Sigmoid colon (tissue), 6 donors: ENCODE measurements at regions not wholly inside any gene's neighbourhood (a gene's known extent, or its start where the extent isn't known, plus 50 kb on each side); places are given as distances from the start of the nearest gene placed in this dataset.

Experiments
- DNase-seq: peaks from one replicate; pipeline ENCODE4 v3.0.0-alpha.2; 2019
- H3K27ac ChIP-seq, 4 donors: fragments of 200-600 bp; sonication (generic); one replicate each; pipeline ENCODE4 v1.5.1; 2016 to 2019; ENCODE audit warnings: mild to moderate bottlenecking in 1 of 4
- H3K27me3 ChIP-seq, 3 donors: fragments of 200-600 bp; sonication (generic); one replicate each; pipeline ENCODE4 v1.5.1; 2019; ENCODE audit warnings: mild to moderate bottlenecking in 1 of 3
- H3K36me3 ChIP-seq, 4 donors: fragments of 200-600 bp; sonication (generic); one replicate each; pipeline ENCODE4 v1.5.1; 2016 to 2019
- H3K4me1 ChIP-seq, 4 donors: fragments of 200-600 bp; sonication (generic); one replicate each; pipeline ENCODE4 v1.5.1; 2017 to 2019
- H3K4me3 ChIP-seq, 4 donors: fragments of 200-600 bp; sonication (generic); one replicate each; pipeline ENCODE4 v1.5.1; 2017 to 2019; ENCODE audit warnings: mild to moderate bottlenecking in 2 of 4, moderate library complexity in 1 of 4
- H3K9me3 ChIP-seq, 4 donors: fragments of 200-600 bp in 3 of 4; sonication (generic) in 3 of 4; one replicate each; pipeline versions ENCODE4 v1.5.1 to v1.6.1; 2013 to 2019
- EP300 ChIP-seq, 4 donors: sonication (generic); formaldehyde crosslinking; IDR thresholded peaks; one replicate each; pipeline ENCODE4 v1.6.1; 2017; ENCODE audit warnings: antibody characterized with exemption in 4 of 4
- POLR2A ChIP-seq, 2 donors: fragments of 450-650 bp; IDR thresholded peaks; one replicate each; pipeline ENCODE4 v1.6.1; 2016; ENCODE audit warnings: antibody characterized with exemption in 2 of 2, mild to moderate bottlenecking in 2 of 2, moderate library complexity in 2 of 2
- POLR2AphosphoS5 ChIP-seq, 4 donors: sonication (generic); formaldehyde crosslinking; IDR thresholded peaks; one replicate each; pipeline ENCODE4 v1.6.1; 2017; ENCODE audit warnings: antibody characterized with exemption in 4 of 4
- WGBS, 2 donors: extraction: QIAGEN DNeasy Blood & Tissue Kit; methylation state at CpG; one replicate each; pipeline ENCODE4 v1.1.7; 2013; 5-methylcytosine and 5-hydroxymethylcytosine counted together
- intact Hi-C: fragments of 100-400 bp; cut with DNase I; formaldehyde crosslinking; loops from one replicate; pipeline ENCODE4 v1.15.1; 2023
- TF ChIP-seq, protein P1 (sequence below), 4 experiments: fragments of 450-650 bp in 3 of 4; fragments of 200-600 bp in 1 of 4; IDR thresholded peaks; one replicate each; pipeline ENCODE4 v1.5.1; 2016 to 2019; ENCODE audit warnings: antibody characterized with exemption in 4 of 4, mild to moderate bottlenecking in 3 of 4, moderate library complexity in 2 of 4
- donor health status: healthy with polysubstance abuse.
- donor health status: healthy.

DNA sequence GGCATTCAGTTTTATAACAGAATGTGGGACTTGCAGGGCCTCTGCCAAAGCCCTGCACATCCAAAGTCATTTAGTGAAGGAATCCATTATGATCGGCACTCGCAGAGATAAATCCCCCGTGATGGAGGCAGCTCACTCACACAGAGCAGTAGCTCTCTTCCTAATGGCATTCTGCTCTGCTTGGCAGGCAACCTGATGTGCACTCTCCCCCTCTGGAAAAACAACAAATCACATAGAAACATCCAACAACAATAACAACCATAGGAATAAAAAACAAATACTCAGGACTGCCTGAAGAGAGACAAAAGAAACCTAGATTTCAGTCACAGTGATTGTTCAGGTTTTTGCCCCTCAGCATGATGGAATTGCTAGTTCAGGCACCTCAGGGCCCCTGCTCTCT lies 59.7 kb downstream of the NAA11 start:
- Histone ChIP-seq H3K27me3 (no peaks in the 10 kb centered on the region), H3K4me1 (no peaks in the 10 kb centered on the region), H3K27ac (no peak overlapping the region), H3K36me3 (no peaks in the 10 kb centered on the region), H3K4me3 (no peak overlapping the region), H3K9me3 (no peaks in the 10 kb centered on the region)
- no peak for TF ChIP-seq EP300 (IDR thresholded peaks at IDR 0.05)
- TF ChIP-seq POLR2A (IDR thresholded peaks at IDR 0.05), result no peak
- TF ChIP-seq, protein P1, sequence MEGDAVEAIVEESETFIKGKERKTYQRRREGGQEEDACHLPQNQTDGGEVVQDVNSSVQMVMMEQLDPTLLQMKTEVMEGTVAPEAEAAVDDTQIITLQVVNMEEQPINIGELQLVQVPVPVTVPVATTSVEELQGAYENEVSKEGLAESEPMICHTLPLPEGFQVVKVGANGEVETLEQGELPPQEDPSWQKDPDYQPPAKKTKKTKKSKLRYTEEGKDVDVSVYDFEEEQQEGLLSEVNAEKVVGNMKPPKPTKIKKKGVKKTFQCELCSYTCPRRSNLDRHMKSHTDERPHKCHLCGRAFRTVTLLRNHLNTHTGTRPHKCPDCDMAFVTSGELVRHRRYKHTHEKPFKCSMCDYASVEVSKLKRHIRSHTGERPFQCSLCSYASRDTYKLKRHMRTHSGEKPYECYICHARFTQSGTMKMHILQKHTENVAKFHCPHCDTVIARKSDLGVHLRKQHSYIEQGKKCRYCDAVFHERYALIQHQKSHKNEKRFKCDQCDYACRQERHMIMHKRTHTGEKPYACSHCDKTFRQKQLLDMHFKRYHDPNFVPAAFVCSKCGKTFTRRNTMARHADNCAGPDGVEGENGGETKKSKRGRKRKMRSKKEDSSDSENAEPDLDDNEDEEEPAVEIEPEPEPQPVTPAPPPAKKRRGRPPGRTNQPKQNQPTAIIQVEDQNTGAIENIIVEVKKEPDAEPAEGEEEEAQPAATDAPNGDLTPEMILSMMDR (IDR thresholded peaks at IDR 0.05), result no peak
- no peak for TF ChIP-seq POLR2AphosphoS5 (IDR thresholded peaks at IDR 0.05)
- no peak for DNase-seq
- intact Hi-C loops, result no loop called here
- 90 to 95% methylated on average over 3 of the region's 3 CpGs for WGBS, 2 donors

DNA sequence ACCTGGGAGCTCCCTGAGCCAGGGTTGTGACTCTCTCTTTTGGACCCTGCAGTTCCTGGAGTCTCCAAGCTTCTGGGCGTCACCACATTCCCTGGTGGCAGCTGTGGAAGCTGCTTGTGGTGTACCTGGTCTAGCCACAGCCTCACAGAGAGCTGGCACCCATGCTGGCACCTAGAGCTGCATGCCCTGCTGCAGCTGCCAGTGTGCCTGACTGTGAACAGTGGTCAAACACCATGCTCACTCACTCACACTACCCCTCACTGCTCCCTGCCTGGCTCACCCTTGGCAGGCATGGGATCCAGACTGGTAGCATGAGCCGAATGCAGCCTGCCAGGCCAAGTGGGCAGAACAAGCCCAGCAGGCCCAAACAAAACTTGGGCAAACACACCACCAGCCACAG lies 66.6 kb downstream of the NAA11 start:
- no peak for DNase-seq
- no peaks in the 10 kb centered on the region for H3K4me1 ChIP-seq
- 69 to 92% methylated on average over 2 of the region's 2 CpGs for WGBS, 2 donors
- intact Hi-C loops, result no loop called here
- TF ChIP-seq POLR2AphosphoS5 (IDR thresholded peaks at IDR 0.05), result no peak
- TF ChIP-seq, protein P1 (IDR thresholded peaks at IDR 0.05), result no peak
- TF ChIP-seq EP300 (IDR thresholded peaks at IDR 0.05), result no peak
- no peak for TF ChIP-seq POLR2A (IDR thresholded peaks at IDR 0.05)
- H3K36me3 ChIP-seq, result no peaks in the 10 kb centered on the region
- H3K9me3 ChIP-seq, result no peaks in the 10 kb centered on the region
- no peak overlapping the region for H3K4me3 ChIP-seq
- H3K27ac ChIP-seq, result no peak overlapping the region
- H3K27me3 ChIP-seq, result no peaks in the 10 kb centered on the region

DNA sequence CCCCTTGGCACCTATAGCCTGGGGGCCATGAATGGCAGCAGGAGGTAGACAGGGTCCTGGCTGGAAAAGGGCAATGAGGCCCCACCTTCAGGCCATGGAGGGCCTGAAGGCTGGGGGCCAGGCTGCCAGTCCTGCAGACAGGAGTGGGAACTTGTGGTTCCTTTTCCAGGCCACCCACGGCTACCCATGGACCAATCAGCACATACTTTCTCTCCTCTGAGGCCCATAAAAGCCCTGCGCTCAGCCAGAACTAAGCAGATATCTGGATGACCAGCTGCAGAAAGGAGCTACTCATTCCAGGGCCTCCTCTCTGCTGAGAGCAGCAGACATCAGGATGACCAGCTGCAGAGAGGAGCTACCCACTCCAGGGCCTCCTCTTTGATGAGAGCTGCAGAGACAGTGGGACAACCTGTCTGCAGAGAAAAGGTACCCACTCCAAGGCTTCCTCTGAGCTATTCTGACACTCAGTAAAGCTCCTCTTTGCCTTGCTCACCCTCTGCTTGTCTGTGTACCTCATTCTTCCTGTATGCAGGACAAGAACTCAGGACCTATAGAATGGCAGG lies 67.2 kb downstream of the NAA11 start:
- Histone ChIP-seq H3K27ac (no peak overlapping the region), H3K4me1 (no peaks in the 10 kb centered on the region), H3K27me3 (no peaks in the 10 kb centered on the region), H3K9me3 (no peaks in the 10 kb centered on the region), H3K36me3 (no peaks in the 10 kb centered on the region), H3K4me3 (no peak overlapping the region)
- intact Hi-C loops, result no loop called here
- TF ChIP-seq POLR2AphosphoS5 (IDR thresholded peaks at IDR 0.05) (no peak), POLR2A (IDR thresholded peaks at IDR 0.05) (no peak), EP300 (IDR thresholded peaks at IDR 0.05) (no peak)
- TF ChIP-seq, protein P1 (IDR thresholded peaks at IDR 0.05), result no peak
- DNase-seq, result no peak
- 90 to 92% methylated on average over 2 of the region's 2 CpGs for WGBS, 2 donors

DNA sequence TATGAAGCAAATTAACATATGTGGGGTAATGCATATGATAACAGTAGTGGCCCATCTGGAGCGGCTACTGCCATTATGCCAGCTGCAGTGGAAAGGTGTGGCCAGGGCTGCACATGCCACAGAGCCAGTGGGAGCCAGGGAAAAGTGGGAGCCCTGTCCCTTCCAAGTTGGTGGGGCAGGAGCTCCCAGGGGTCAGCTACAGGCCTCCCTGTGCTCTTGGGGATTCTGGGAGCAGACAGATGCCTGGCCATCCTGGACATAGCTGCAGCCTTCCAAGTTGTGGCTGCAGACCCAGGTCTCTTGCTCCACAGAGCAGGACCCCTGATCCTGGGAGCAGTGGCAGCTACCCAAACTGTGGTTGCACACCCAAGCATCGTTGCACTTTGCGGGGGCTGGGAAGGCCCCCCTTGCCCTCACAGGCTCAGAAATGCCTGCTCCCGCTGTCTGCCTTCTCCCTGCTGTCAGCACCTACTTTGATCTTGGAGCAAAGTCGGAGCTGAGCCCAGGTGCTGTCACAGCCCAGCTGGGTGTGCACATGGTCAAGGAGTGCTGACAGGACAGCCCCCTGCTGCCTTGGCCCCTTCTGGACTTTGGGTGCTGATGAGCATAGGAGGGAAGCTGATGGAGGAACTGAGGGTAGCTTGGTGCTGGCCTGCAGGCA lies 67.8 kb downstream of the NAA11 start:
- Histone ChIP-seq H3K4me3 (no peak overlapping the region), H3K27me3 (no peaks in the 10 kb centered on the region), H3K27ac (no peak overlapping the region), H3K9me3 (no peaks in the 10 kb centered on the region), H3K4me1 (no peaks in the 10 kb centered on the region), H3K36me3 (no peaks in the 10 kb centered on the region)
- TF ChIP-seq POLR2A (IDR thresholded peaks at IDR 0.05), result no peak
- no peak for TF ChIP-seq EP300 (IDR thresholded peaks at IDR 0.05)
- TF ChIP-seq POLR2AphosphoS5 (IDR thresholded peaks at IDR 0.05), result no peak
- TF ChIP-seq, protein P1 (IDR thresholded peaks at IDR 0.05), result no peak
- DNase-seq, result no peak
- WGBS, 2 donors, result 92 to 93% methylated on average over 5 of the region's 5 CpGs
- intact Hi-C loops, result no loop called here

DNA sequence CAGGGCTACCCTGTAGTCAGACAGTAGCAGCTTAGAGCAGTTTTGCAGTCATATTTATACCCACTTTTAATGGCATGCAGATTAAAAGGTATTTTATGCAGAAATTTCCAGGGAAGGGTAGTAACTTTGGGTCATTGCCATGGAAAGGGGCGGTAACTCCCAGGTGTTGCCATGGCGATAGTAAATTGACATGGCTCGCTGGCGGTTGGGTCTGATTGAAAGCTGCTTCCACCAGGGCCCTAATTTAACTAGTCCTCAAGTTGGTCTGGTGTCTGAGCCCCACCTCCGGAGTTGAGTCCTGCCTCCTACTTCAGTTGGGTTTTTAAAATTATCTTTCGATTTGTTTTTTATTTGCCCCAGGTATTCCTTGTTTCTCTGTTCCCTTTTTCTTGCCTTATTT lies 70.1 kb downstream of the NAA11 start:
- intact Hi-C loops, result no loop called here
- no peak overlapping the region for H3K27ac ChIP-seq
- no peaks in the 10 kb centered on the region for H3K27me3 ChIP-seq
- 82 to 84% methylated on average over 6 of the region's 6 CpGs for WGBS, 2 donors
- no peaks in the 10 kb centered on the region for H3K36me3 ChIP-seq
- DNase-seq, result no peak
- TF ChIP-seq POLR2A (IDR thresholded peaks at IDR 0.05), result no peak
- no peak for TF ChIP-seq EP300 (IDR thresholded peaks at IDR 0.05)
- TF ChIP-seq, protein P1 (IDR thresholded peaks at IDR 0.05), result no peak
- no peak for TF ChIP-seq POLR2AphosphoS5 (IDR thresholded peaks at IDR 0.05)
- H3K9me3 ChIP-seq, result no peaks in the 10 kb centered on the region
- H3K4me1 ChIP-seq, result no peaks in the 10 kb centered on the region
- H3K4me3 ChIP-seq, result no peak overlapping the region
